ENCODE measurements at regions not wholly inside any gene's neighbourhood (a gene's known extent, or its start where the extent isn't known, plus 50 kb on each side); places are given as distances from the start of the nearest gene placed in this dataset.

DNA sequence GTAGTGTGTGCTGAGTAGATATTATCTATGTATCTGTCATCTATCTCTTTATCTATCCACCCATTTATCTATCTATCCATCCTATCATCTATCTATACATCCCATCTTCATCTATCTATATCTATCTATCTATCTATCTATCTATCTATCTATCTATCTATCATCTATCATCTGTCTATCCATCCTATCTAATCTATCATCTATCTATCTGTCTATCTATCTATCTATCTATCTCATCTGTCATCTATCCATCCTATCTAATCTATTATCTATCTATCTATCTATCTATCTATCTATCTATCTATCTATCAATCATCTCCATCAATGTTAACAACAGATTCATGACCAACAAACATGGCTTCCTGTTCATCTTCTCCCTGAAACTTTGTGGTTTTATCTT, 90.5 kb upstream of the SLC24A3 start:
- H4K91ac ChIP-seq (replicated peaks; ENCODE audit: insufficient read length, low read length): no peak overlapping the region
- POLR2A ChIA-PET (ENCODE audit: partially characterized antibody): no interaction called here

More for the DNA sequence above, 90.5 kb upstream of the SLC24A3 start:
- no peak overlapping the region for H4K8ac ChIP-seq (ENCODE audit: extremely low read depth, insufficient read depth, low read length)
- no peak overlapping the region for H3K18ac ChIP-seq (ENCODE audit: extremely low read depth, low read length)
- no peak for DNase-seq (ENCODE audit: low read depth in 1 of 2, low spot score in 2 of 2)
- H3K36me3 ChIP-seq (ENCODE audit: control insufficient read depth in 2 of 4, insufficient read depth in 4 of 4, low read length in 3 of 4): no peaks in the 10 kb centered on the region
- no peak overlapping the region for H3K4me3 ChIP-seq (ENCODE audit: extremely low read depth in 1 of 4, insufficient read depth in 2 of 4, low read depth in 3 of 4, low read length in 4 of 4)
- H3K56ac ChIP-seq (replicated peaks; ENCODE audit: insufficient read length, low read depth, low read length): peak overlapping the region; percentile 99
- no peaks in the 10 kb centered on the region for H3K9me3 ChIP-seq (ENCODE audit: insufficient read depth in 2 of 2, low read depth in 1 of 2, low read length in 1 of 2)
- no peak overlapping the region for H2AFZ ChIP-seq (ENCODE audit: low read length)
- no peak for FAIRE-seq
- no peak overlapping the region for H2BK20ac ChIP-seq (ENCODE audit: low read length)
- H3K27ac ChIP-seq (ENCODE audit: low read depth, low read length): no peak overlapping the region
- no peak overlapping the region for H3K23ac ChIP-seq (ENCODE audit: insufficient read length)
- no peak overlapping the region for H3K4me2 ChIP-seq (ENCODE audit: insufficient read depth in 1 of 2, low read depth in 2 of 2, low read length in 2 of 2)
- no peak overlapping the region for H2BK5ac ChIP-seq (ENCODE audit: low read depth, low read length)
- no peaks in the 10 kb centered on the region for H3K79me1 ChIP-seq (ENCODE audit: low read depth, low read length)
- no peak overlapping the region for H3K9ac ChIP-seq (replicated peaks in 1 of 4; ENCODE audit: extremely low read depth in 1 of 4, low read depth in 3 of 4, low read length in 3 of 4)
- no peaks in the 10 kb centered on the region for H3K4me1 ChIP-seq (replicated peaks in 1 of 4; ENCODE audit: control insufficient read depth in 3 of 4, insufficient read depth in 4 of 4, low read length in 3 of 4)
- CTCF ChIA-PET (ENCODE audit: partially characterized antibody): no interaction called here
- H2BK120ac ChIP-seq (replicated peaks; ENCODE audit: low read depth, low read length): no peak overlapping the region
- no peak overlapping the region for H2BK12ac ChIP-seq (ENCODE audit: low read depth, low read length)
- H3K14ac ChIP-seq (ENCODE audit: insufficient read length): no peak overlapping the region
- TF ChIP-seq HDAC2 (IDR thresholded peaks at IDR 0.05; ENCODE audit: borderline replicate concordance in 1 of 2, low read depth in 2 of 2, low read length in 2 of 2) (no peak), RAD21 (IDR thresholded peaks at IDR 0.05 in 1 of 2, conservative IDR thresholded peaks at IDR 0.05 in 1 of 2; ENCODE audit: low read depth in 2 of 2, low read length in 2 of 2) (no peak), MAFK (IDR thresholded peaks at IDR 0.05; ENCODE audit: low read depth, low read length) (no peak), CHD2 (IDR thresholded peaks at IDR 0.05; ENCODE audit: low read length) (no peak), SP1 (IDR thresholded peaks at IDR 0.05; ENCODE audit: low read depth, low read length) (no peak), JUN (IDR thresholded peaks at IDR 0.05; ENCODE audit: low read depth, low read length) (no peak), CHD1 (IDR thresholded peaks at IDR 0.05; ENCODE audit: low read depth, low read length) (no peak), BCL11A (IDR thresholded peaks at IDR 0.05; ENCODE audit: low read depth in 2 of 2, low read length in 2 of 2) (no peak)
- H4K5ac ChIP-seq (ENCODE audit: insufficient read length, low read depth, low read length): no peak overlapping the region
- H3K4ac ChIP-seq (replicated peaks; ENCODE audit: insufficient read length, low read depth, low read length): no peak overlapping the region
- H2BK15ac ChIP-seq (ENCODE audit: low read length): no peak overlapping the region
- peaks cover 1% of the 10 kb centered on the region; the same call in 1 of the 2 replicates for H3K23me2 ChIP-seq (ENCODE audit: low read depth, low read length)
- H2AK5ac ChIP-seq (ENCODE audit: low read depth, low read length): no peak overlapping the region
- no peaks in the 10 kb centered on the region for H3K27me3 ChIP-seq (replicated peaks in 1 of 4; ENCODE audit: control insufficient read depth in 3 of 4, extremely low read depth in 1 of 4, insufficient read depth in 3 of 4, low read length in 3 of 4)
- no peaks in the 10 kb centered on the region for H4K20me1 ChIP-seq (replicated peaks in 1 of 2; ENCODE audit: control insufficient read depth in 1 of 2, insufficient read depth in 2 of 2, low read length in 2 of 2)
- H3K79me2 ChIP-seq (ENCODE audit: control insufficient read depth in 1 of 2, insufficient read depth in 2 of 2, low read length in 2 of 2): no peaks in the 10 kb centered on the region

Data from H1 (cell line).